Neural cell (in vitro differentiated cells): ENCODE measurements at regions not wholly inside any gene's neighbourhood (a gene's known extent, or its start where the extent isn't known, plus 50 kb on each side); places are given as distances from the start of the nearest gene placed in this dataset.

Source experiments
- H2AFZ ChIP-seq: fragments of 200-600, 300-800 bp; sonication (generic), shearing (Covaris generic); 2 replicates; pipeline ENCODE4 v1.6.0; 2014; ENCODE audit warnings: low read depth, mild to moderate bottlenecking, antibody characterized with exemption, low read length, moderate library complexity
- H3F3A ChIP-seq: fragments of 200-600 bp; shearing (Covaris generic); 2 replicates; pipeline ENCODE4 v1.6.1; 2016; ENCODE audit warnings: mild to moderate bottlenecking, moderate library complexity, mixed read lengths, antibody characterized with exemption, low read length; ENCODE audit not compliant: insufficient read depth, poor library complexity, severe bottlenecking
- H3K27ac ChIP-seq: fragments of 200-600, 300-800 bp; sonication (generic), shearing (Covaris generic); 2 replicates; pipeline ENCODE4 v1.5.1; 2014; ENCODE audit warnings: mild to moderate bottlenecking, low read length, moderate library complexity
- H3K27me3 ChIP-seq: fragments of 300-800, 200-600 bp; sonication (generic), shearing (Covaris generic); 2 replicates; pipeline ENCODE4 v1.6.0; 2014; ENCODE audit warnings: mild to moderate bottlenecking, low read depth, low read length, moderate library complexity; ENCODE audit not compliant: insufficient read depth
- H3K36me3 ChIP-seq: fragments of 300-800, 200-600 bp; sonication (generic), shearing (Covaris generic); 2 replicates; pipeline ENCODE4 v1.5.1; 2014; ENCODE audit warnings: mild to moderate bottlenecking, antibody characterized with exemption, low read length, moderate library complexity; ENCODE audit not compliant: insufficient read depth
- H3K4me2 ChIP-seq: fragments of 300-800, 200-600 bp; sonication (generic), shearing (Covaris generic); 2 replicates; pipeline ENCODE4 v1.6.0; 2014; ENCODE audit warnings: mild to moderate bottlenecking, low read length
- H3K4me3 ChIP-seq: fragments of 300-800, 200-600 bp; sonication (generic), shearing (Covaris generic); 2 replicates; pipeline ENCODE4 v1.5.1; 2014; ENCODE audit warnings: mild to moderate bottlenecking, low read length, moderate library complexity
- H3K79me2 ChIP-seq: fragments of 200-600 bp; shearing (Covaris generic); replicated peaks from 2 replicates; pipeline ENCODE4 v1.6.0; 2014; ENCODE audit warnings: mild to moderate bottlenecking, low read length, moderate library complexity; ENCODE audit not compliant: insufficient read depth
- H3K9ac ChIP-seq: fragments of 300-800, 200-600 bp; sonication (generic), shearing (Covaris generic); 2 replicates; pipeline ENCODE4 v1.6.1; 2016; ENCODE audit warnings: mild to moderate bottlenecking, low read length, mixed read lengths
- H3K9me2 ChIP-seq: fragments of 200-600 bp; shearing (Covaris generic); 2 replicates; pipeline ENCODE4 v1.6.1; 2016; ENCODE audit warnings: mild to moderate bottlenecking, low read length, mixed read lengths; ENCODE audit not compliant: insufficient read depth
- H3K9me3 ChIP-seq: fragments of 200-600, 300-800 bp; sonication (generic), shearing (Covaris generic); 2 replicates; pipeline ENCODE4 v1.6.1; 2016; ENCODE audit warnings: mild to moderate bottlenecking, mixed run types, low read length, moderate library complexity, mixed read lengths
- H4K20me1 ChIP-seq: fragments of 200-600 bp; shearing (Covaris generic); 2 replicates; pipeline ENCODE4 v1.6.1; 2016; ENCODE audit warnings: mild to moderate bottlenecking, mixed run types; ENCODE audit not compliant: insufficient read depth
- EP300 ChIP-seq: fragments of 450-650 bp; conservative IDR thresholded peaks from 2 replicates; pipeline ENCODE4 v1.6.1; 2014; ENCODE audit warnings: antibody characterized with exemption, mild to moderate bottlenecking, moderate library complexity; ENCODE audit not compliant: poor library complexity, severe bottlenecking
- EZH2 ChIP-seq: fragments of 200-600, 300-800 bp; shearing (Covaris generic), sonication (generic); IDR thresholded peaks from 2 replicates; pipeline ENCODE4 v1.6.1; 2014; ENCODE audit warnings: antibody characterized with exemption, low read length, borderline replicate concordance, mild to moderate bottlenecking; ENCODE audit not compliant: insufficient read depth, poor library complexity, severe bottlenecking
- MXI1 ChIP-seq: fragments of 450-650 bp; conservative IDR thresholded peaks from 2 replicates; pipeline ENCODE4 v1.6.1; 2014; ENCODE audit warnings: antibody characterized with exemption, mild to moderate bottlenecking; ENCODE audit not compliant: poor library complexity, severe bottlenecking
- RAD21 ChIP-seq: fragments of 450-650 bp; conservative IDR thresholded peaks from 2 replicates; pipeline ENCODE4 v1.6.1; 2014; ENCODE audit warnings: antibody characterized with exemption, mild to moderate bottlenecking, moderate library complexity
- SMC3 ChIP-seq: fragments of 450-650 bp; conservative IDR thresholded peaks from 2 replicates; pipeline ENCODE4 v1.6.1; 2014; ENCODE audit warnings: antibody characterized with exemption, mild to moderate bottlenecking, moderate library complexity; ENCODE audit not compliant: poor library complexity
- TAF1 ChIP-seq: IDR thresholded peaks from 2 replicates; pipeline ENCODE4 v1.6.1; 2012; ENCODE audit warnings: low read depth
- TF ChIP-seq, protein P1 (sequence below): IDR thresholded peaks from 2 replicates; pipeline ENCODE4 v1.6.1; 2012; ENCODE audit warnings: borderline replicate concordance
- TF ChIP-seq, protein P2 (sequence below): fragments of 450-650 bp; IDR thresholded peaks from 2 replicates; pipeline ENCODE4 v1.5.1; 2014; ENCODE audit warnings: antibody characterized with exemption, mild to moderate bottlenecking, moderate library complexity; ENCODE audit not compliant: poor library complexity, severe bottlenecking

DNA sequence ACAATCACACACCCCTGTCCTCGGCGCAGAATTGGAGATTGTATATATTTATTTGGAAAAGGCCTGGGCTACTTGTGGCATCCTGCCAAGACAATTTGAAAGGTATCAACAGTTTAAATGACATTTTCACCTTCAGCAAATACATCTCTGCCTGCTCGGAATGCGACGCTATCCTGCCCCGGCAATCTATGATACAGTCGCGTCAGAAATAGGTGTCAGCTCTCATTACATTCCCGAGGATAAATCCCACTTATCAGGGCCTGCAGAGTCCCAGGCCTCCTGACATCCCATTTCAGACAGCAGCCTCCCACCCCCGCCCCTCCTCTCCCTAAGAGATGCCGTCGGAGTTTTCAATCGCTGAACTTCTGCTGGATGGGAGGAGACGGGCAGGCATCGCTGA is 114.7 kb downstream of the BRD1 start:
- H3K9ac ChIP-seq = no peak overlapping the region
- no peaks in the 10 kb centered on the region for H4K20me1 ChIP-seq
- no peaks in the 10 kb centered on the region for H3K9me2 ChIP-seq
- no peaks in the 10 kb centered on the region for H3K27me3 ChIP-seq
- no peaks in the 10 kb centered on the region for H3K36me3 ChIP-seq
- no peak overlapping the region for H3K4me3 ChIP-seq
- TF ChIP-seq, protein P1, sequence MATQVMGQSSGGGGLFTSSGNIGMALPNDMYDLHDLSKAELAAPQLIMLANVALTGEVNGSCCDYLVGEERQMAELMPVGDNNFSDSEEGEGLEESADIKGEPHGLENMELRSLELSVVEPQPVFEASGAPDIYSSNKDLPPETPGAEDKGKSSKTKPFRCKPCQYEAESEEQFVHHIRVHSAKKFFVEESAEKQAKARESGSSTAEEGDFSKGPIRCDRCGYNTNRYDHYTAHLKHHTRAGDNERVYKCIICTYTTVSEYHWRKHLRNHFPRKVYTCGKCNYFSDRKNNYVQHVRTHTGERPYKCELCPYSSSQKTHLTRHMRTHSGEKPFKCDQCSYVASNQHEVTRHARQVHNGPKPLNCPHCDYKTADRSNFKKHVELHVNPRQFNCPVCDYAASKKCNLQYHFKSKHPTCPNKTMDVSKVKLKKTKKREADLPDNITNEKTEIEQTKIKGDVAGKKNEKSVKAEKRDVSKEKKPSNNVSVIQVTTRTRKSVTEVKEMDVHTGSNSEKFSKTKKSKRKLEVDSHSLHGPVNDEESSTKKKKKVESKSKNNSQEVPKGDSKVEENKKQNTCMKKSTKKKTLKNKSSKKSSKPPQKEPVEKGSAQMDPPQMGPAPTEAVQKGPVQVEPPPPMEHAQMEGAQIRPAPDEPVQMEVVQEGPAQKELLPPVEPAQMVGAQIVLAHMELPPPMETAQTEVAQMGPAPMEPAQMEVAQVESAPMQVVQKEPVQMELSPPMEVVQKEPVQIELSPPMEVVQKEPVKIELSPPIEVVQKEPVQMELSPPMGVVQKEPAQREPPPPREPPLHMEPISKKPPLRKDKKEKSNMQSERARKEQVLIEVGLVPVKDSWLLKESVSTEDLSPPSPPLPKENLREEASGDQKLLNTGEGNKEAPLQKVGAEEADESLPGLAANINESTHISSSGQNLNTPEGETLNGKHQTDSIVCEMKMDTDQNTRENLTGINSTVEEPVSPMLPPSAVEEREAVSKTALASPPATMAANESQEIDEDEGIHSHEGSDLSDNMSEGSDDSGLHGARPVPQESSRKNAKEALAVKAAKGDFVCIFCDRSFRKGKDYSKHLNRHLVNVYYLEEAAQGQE = peak; percentile 55
- TF ChIP-seq EP300 = no peak
- peaks cover 11% of the 10 kb centered on the region for H3K9me3 ChIP-seq
- H3K27ac ChIP-seq = no peak overlapping the region
- H3F3A ChIP-seq = no peaks in the 10 kb centered on the region
- no peak overlapping the region for H2AFZ ChIP-seq
- no peak overlapping the region for H3K4me2 ChIP-seq
- H3K79me2 ChIP-seq = no peaks in the 10 kb centered on the region

DNA sequence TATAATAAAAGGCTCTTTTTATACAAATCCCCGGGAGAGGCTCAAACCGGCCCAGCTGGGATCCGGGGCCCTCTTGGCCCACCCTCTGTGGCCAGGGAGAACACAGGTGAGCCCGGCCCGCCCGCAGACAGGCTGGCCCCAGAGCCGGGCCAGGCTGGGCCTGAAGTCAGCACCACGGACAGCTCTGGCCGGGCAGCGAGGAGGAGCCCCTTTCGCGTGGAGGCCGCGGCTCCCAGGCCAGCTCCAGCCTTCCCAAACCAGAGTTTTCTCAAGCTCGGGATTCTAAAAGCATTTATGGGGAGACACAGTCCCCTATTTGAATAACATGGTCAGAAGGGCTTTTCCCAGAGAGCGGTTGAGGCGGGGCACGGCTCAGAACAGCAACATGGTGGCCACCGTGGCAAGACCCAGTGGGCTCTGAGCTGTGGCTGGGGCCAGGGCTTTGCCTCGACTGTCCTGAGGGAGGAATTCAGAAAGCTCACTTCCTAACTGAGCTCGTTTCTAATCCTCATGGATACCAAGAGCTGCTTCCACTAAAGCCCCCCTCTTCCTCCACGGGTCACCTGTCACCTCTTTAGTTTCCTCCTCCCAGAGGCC is 115.4 kb downstream of the BRD1 start:
- no peak overlapping the region for H3K9ac ChIP-seq
- H4K20me1 ChIP-seq = no peaks in the 10 kb centered on the region
- H2AFZ ChIP-seq = no peak overlapping the region
- H3K4me3 ChIP-seq = no peak overlapping the region
- no peaks in the 10 kb centered on the region for H3K9me2 ChIP-seq
- H3K27ac ChIP-seq = no peak overlapping the region
- H3K27me3 ChIP-seq = no peaks in the 10 kb centered on the region
- no peaks in the 10 kb centered on the region for H3F3A ChIP-seq
- H3K79me2 ChIP-seq = no peaks in the 10 kb centered on the region
- no peak overlapping the region for H3K4me2 ChIP-seq
- peaks cover 11% of the 10 kb centered on the region for H3K9me3 ChIP-seq
- TF ChIP-seq, protein P1 = peak; percentile 10
- no peak for TF ChIP-seq EP300
- no peaks in the 10 kb centered on the region for H3K36me3 ChIP-seq

DNA sequence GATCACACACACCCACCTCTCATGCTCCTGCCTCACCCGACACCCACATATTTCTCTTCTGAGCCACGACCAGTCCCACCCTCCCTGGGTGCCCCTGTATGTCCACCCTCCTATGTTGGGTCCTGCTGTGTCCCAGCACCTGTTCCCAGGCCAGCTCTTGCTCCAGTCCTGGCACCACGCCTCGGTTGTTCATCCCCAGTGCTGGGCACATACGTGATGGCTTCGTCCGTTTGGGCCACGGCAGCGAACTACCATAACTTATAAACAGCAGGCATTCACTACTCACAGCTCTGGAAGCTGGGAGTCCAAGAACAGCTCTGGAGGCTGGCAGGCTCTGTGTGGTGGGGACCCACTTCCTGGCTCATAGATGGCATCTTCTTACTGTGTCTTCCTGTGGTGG is 116.9 kb downstream of the BRD1 start:
- Histone ChIP-seq H3K36me3 (no peaks in the 10 kb centered on the region), H3K4me2 (no peak overlapping the region), H3K9ac (no peak overlapping the region), H3K27ac (no peak overlapping the region), H2AFZ (no peak overlapping the region), H3K9me2 (no peaks in the 10 kb centered on the region), H3K9me3 (peaks cover 11% of the 10 kb centered on the region), H3K27me3 (no peaks in the 10 kb centered on the region), H3F3A (no peaks in the 10 kb centered on the region), H3K4me3 (no peak overlapping the region), H3K79me2 (no peaks in the 10 kb centered on the region), H4K20me1 (no peaks in the 10 kb centered on the region)
- TF ChIP-seq MXI1 (no peak), TAF1 (no peak), EZH2 (no peak), RAD21 (no peak), SMC3 (no peak)
- TF ChIP-seq, protein P1 = no peak
- TF ChIP-seq, protein P2, sequence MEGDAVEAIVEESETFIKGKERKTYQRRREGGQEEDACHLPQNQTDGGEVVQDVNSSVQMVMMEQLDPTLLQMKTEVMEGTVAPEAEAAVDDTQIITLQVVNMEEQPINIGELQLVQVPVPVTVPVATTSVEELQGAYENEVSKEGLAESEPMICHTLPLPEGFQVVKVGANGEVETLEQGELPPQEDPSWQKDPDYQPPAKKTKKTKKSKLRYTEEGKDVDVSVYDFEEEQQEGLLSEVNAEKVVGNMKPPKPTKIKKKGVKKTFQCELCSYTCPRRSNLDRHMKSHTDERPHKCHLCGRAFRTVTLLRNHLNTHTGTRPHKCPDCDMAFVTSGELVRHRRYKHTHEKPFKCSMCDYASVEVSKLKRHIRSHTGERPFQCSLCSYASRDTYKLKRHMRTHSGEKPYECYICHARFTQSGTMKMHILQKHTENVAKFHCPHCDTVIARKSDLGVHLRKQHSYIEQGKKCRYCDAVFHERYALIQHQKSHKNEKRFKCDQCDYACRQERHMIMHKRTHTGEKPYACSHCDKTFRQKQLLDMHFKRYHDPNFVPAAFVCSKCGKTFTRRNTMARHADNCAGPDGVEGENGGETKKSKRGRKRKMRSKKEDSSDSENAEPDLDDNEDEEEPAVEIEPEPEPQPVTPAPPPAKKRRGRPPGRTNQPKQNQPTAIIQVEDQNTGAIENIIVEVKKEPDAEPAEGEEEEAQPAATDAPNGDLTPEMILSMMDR = no peak
